GM21619 (cell line): ENCODE measurements at regions not wholly inside any gene's neighbourhood (a gene's known extent, or its start where the extent isn't known, plus 50 kb on each side); places are given as distances from the start of the nearest gene placed in this dataset.
"Not testable (repeated sequence)": the region's sequence is repeated elsewhere in the genome, so short reads cannot be mapped to it uniquely, and the experiment has no call there.

Experiments used
- ATAC-seq: cut with Tn5 transposase; IDR thresholded peaks from one replicate; pipeline ENCODE4 v1.9.1; 2021; ENCODE audit not compliant: unreplicated experiment

- no peak for ATAC-seq
Observed at GRCh38 chr3:147240581-147240980, 165.8 kb downstream of the ZIC4 start.

- no peak for ATAC-seq
Observed at GRCh38 chr3:147237991-147238390, 168.4 kb downstream of the ZIC4 start.

GRCh38 chr3:147231980-147232379 is 174.4 kb downstream of the ZIC4 start:
- not testable (repeated sequence) for ATAC-seq

GRCh38 chr3:147231111-147231510 is 175.2 kb downstream of the ZIC4 start:
- no peak for ATAC-seq

- no peak for ATAC-seq
Observed at GRCh38 chr3:147222291-147222690, 184.1 kb downstream of the ZIC4 start.

- ATAC-seq, result no peak
Observed at GRCh38 chr3:147218965-147219364, 187.4 kb downstream of the ZIC4 start.

GRCh38 chr3:147216143-147216673 is 190.1 kb downstream of the ZIC4 start:
- ATAC-seq, result no peak

- no peak for ATAC-seq
Observed at GRCh38 chr3:147215660-147216059, 190.7 kb downstream of the ZIC4 start.

- no peak for ATAC-seq
Observed at GRCh38 chr3:147213633-147214032, 192.7 kb downstream of the ZIC4 start.

- no peak for ATAC-seq
Observed at GRCh38 chr3:147210676-147211075, 195.7 kb downstream of the ZIC4 start.

- ATAC-seq, result no peak
Observed at GRCh38 chr3:147201086-147201485, 205.3 kb downstream of the ZIC4 start.

- ATAC-seq, result no peak
Observed at GRCh38 chr3:147200545-147200944, 205.8 kb downstream of the ZIC4 start.

GRCh38 chr3:147197739-147198138 is 208.6 kb downstream of the ZIC4 start:
- no peak for ATAC-seq

GRCh38 chr3:147195887-147196286 is 210.5 kb downstream of the ZIC4 start:
- no peak for ATAC-seq

GRCh38 chr3:147191795-147192385 is 214.5 kb downstream of the ZIC4 start:
- ATAC-seq, result peak; percentile 63

GRCh38 chr3:147189016-147189415 is 217.3 kb downstream of the ZIC4 start:
- no peak for ATAC-seq

GRCh38 chr3:147187687-147188086 is 218.7 kb downstream of the ZIC4 start:
- no peak for ATAC-seq

GRCh38 chr3:147185781-147186180 is 220.6 kb downstream of the ZIC4 start:
- ATAC-seq, result no peak

GRCh38 chr3:147184794-147185193 is 221.5 kb downstream of the ZIC4 start:
- ATAC-seq, result no peak

- no peak for ATAC-seq
Observed at GRCh38 chr3:147173257-147173656, 233.1 kb downstream of the ZIC4 start.

GRCh38 chr3:147162743-147163142 is 243.6 kb downstream of the ZIC4 start:
- ATAC-seq, result no peak

- no peak for ATAC-seq
Observed at GRCh38 chr3:147161833-147162232, 244.5 kb downstream of the ZIC4 start.

GRCh38 chr3:147160984-147161383 is 245.4 kb downstream of the ZIC4 start:
- no peak for ATAC-seq
